ENCODE measurements at regions not wholly inside any gene's neighbourhood (a gene's known extent, or its start where the extent isn't known, plus 50 kb on each side); places are given as distances from the start of the nearest gene placed in this dataset.
A peak's percentile ranks its signal among the peaks of the same experiment; 100 is the strongest.

GRCh38 chr2:175580652-175581051, 399.1 kb upstream of the ATP5MC3 start:
- Mint-ChIP-seq H3K4me1 (no peaks in the 10 kb centered on the region), H3K36me3 (no peaks in the 10 kb centered on the region), H3K4me3 (no peak overlapping the region), H3K27ac (no peak overlapping the region), H3K27me3 (peaks cover 6% of the 10 kb centered on the region), H3K9me3 (peaks cover 0 to 3% (median 0%) of the 10 kb centered on the region in 7 donors)
- H3K27me3 ChIP-seq (ENCODE audit: control insufficient read depth, insufficient read depth, low read length) = peaks cover 2% of the 10 kb centered on the region
- DNase-seq = no peak
- ATAC-seq (ENCODE audit: low read depth in 2 of 2) = no peak
- no peak overlapping the region for H3K27ac ChIP-seq (ENCODE audit: insufficient read depth, low read length, poor library complexity, severe bottlenecking)
- H3K9me3 ChIP-seq (ENCODE audit: control insufficient read depth in 2 of 2, low read length in 2 of 2) = no peaks in the 10 kb centered on the region
- H3K36me3 ChIP-seq (ENCODE audit: control insufficient read depth, insufficient read depth, low read length) = no peaks in the 10 kb centered on the region
- no peaks in the 10 kb centered on the region for H3K4me1 ChIP-seq (ENCODE audit: control insufficient read depth, insufficient read depth, low read length, poor library complexity, severe bottlenecking)
- H3K4me3 ChIP-seq (ENCODE audit: low read depth, low read length) = no peak overlapping the region

GRCh38 chr2:175579646-175580045, 398.1 kb upstream of the ATP5MC3 start:
- H3K36me3 Mint-ChIP-seq = no peaks in the 10 kb centered on the region
- H3K27me3 Mint-ChIP-seq = peaks cover 6% of the 10 kb centered on the region

GRCh38 chr2:175577368-175577970, 396.0 kb upstream of the ATP5MC3 start:
- H3K27ac ChIP-seq (ENCODE audit: insufficient read depth, low read length, poor library complexity, severe bottlenecking) = no peak overlapping the region
- no peaks in the 10 kb centered on the region for H3K9me3 ChIP-seq (ENCODE audit: control insufficient read depth in 2 of 2, low read length in 2 of 2)
- H3K27me3 ChIP-seq (ENCODE audit: control insufficient read depth, insufficient read depth, low read length) = peaks cover 2% of the 10 kb centered on the region
- DNase-seq (no peak), ATAC-seq (ENCODE audit: low read depth in 2 of 2) (no peak)
- peaks cover 0 to 3% (median 0%) of the 10 kb centered on the region in 7 donors for H3K9me3 Mint-ChIP-seq
- no peak overlapping the region for H3K27ac Mint-ChIP-seq
- H3K27me3 Mint-ChIP-seq = peaks cover 6% of the 10 kb centered on the region
- H3K4me3 ChIP-seq (ENCODE audit: low read depth, low read length) = no peak overlapping the region
- H3K36me3 Mint-ChIP-seq = no peaks in the 10 kb centered on the region
- H3K4me1 ChIP-seq (ENCODE audit: control insufficient read depth, insufficient read depth, low read length, poor library complexity, severe bottlenecking) = no peaks in the 10 kb centered on the region
- H3K4me3 Mint-ChIP-seq = no peak overlapping the region
- H3K4me1 Mint-ChIP-seq = peaks cover 0 to 2% (median under 1%) of the 10 kb centered on the region in 4 donors
- H3K36me3 ChIP-seq (ENCODE audit: control insufficient read depth, insufficient read depth, low read length) = no peaks in the 10 kb centered on the region

More at GRCh38 chr2:175579646-175580045, 398.1 kb upstream of the ATP5MC3 start:
- Histone ChIP-seq H3K4me1 (ENCODE audit: control insufficient read depth, insufficient read depth, low read length, poor library complexity, severe bottlenecking) (no peaks in the 10 kb centered on the region), H3K27me3 (ENCODE audit: control insufficient read depth, insufficient read depth, low read length) (peaks cover 2% of the 10 kb centered on the region), H3K27ac (ENCODE audit: insufficient read depth, low read length, poor library complexity, severe bottlenecking) (no peak overlapping the region), H3K9me3 (ENCODE audit: control insufficient read depth in 2 of 2, low read length in 2 of 2) (no peaks in the 10 kb centered on the region), H3K4me3 (ENCODE audit: low read depth, low read length) (no peak overlapping the region), H3K36me3 (ENCODE audit: control insufficient read depth, insufficient read depth, low read length) (no peaks in the 10 kb centered on the region)
- ATAC-seq (ENCODE audit: low read depth in 2 of 2) (no peak), DNase-seq (no peak)
- peaks cover 0 to 2% (median under 1%) of the 10 kb centered on the region in 4 donors for H3K4me1 Mint-ChIP-seq
- H3K27ac Mint-ChIP-seq = no peak overlapping the region
- H3K9me3 Mint-ChIP-seq = peaks cover 0 to 3% (median 0%) of the 10 kb centered on the region in 7 donors
- no peak overlapping the region for H3K4me3 Mint-ChIP-seq

- Histone ChIP-seq H3K27ac (ENCODE audit: insufficient read depth, low read length, poor library complexity, severe bottlenecking) (no peak overlapping the region), H3K4me3 (ENCODE audit: low read depth, low read length) (no peak overlapping the region), H3K9me3 (ENCODE audit: control insufficient read depth in 2 of 2, low read length in 2 of 2) (no peaks in the 10 kb centered on the region), H3K4me1 (ENCODE audit: control insufficient read depth, insufficient read depth, low read length, poor library complexity, severe bottlenecking) (no peaks in the 10 kb centered on the region), H3K36me3 (ENCODE audit: control insufficient read depth, insufficient read depth, low read length) (no peaks in the 10 kb centered on the region), H3K27me3 (ENCODE audit: control insufficient read depth, insufficient read depth, low read length) (peaks cover 2% of the 10 kb centered on the region)
- H3K4me3 Mint-ChIP-seq = no peak overlapping the region
- H3K27ac Mint-ChIP-seq = no peak overlapping the region
- no peak for DNase-seq
- H3K4me1 Mint-ChIP-seq = peaks cover 0 to 2% (median under 1%) of the 10 kb centered on the region in 4 donors
- H3K27me3 Mint-ChIP-seq = peaks cover 6% of the 10 kb centered on the region
- peaks cover 0 to 3% (median 0%) of the 10 kb centered on the region in 7 donors for H3K9me3 Mint-ChIP-seq
- H3K36me3 Mint-ChIP-seq = no peaks in the 10 kb centered on the region
- ATAC-seq (ENCODE audit: low read depth in 2 of 2) = no peak
Observed at GRCh38 chr2:175576875-175577274, 395.4 kb upstream of the ATP5MC3 start.

GRCh38 chr2:175576270-175576669, 394.8 kb upstream of the ATP5MC3 start:
- H3K9me3 ChIP-seq (ENCODE audit: control insufficient read depth in 2 of 2, low read length in 2 of 2) = no peaks in the 10 kb centered on the region
- peaks cover 2% of the 10 kb centered on the region for H3K27me3 ChIP-seq (ENCODE audit: control insufficient read depth, insufficient read depth, low read length)
- no peaks in the 10 kb centered on the region for H3K36me3 Mint-ChIP-seq
- DNase-seq (no peak), ATAC-seq (ENCODE audit: low read depth in 2 of 2) (no peak)
- peaks cover 6% of the 10 kb centered on the region for H3K27me3 Mint-ChIP-seq
- no peaks in the 10 kb centered on the region for H3K4me1 ChIP-seq (ENCODE audit: control insufficient read depth, insufficient read depth, low read length, poor library complexity, severe bottlenecking)
- peaks cover 0 to 2% (median under 1%) of the 10 kb centered on the region in 4 donors for H3K4me1 Mint-ChIP-seq
- peaks cover 0 to 3% (median 0%) of the 10 kb centered on the region in 7 donors for H3K9me3 Mint-ChIP-seq
- H3K4me3 Mint-ChIP-seq = no peak overlapping the region
- no peaks in the 10 kb centered on the region for H3K36me3 ChIP-seq (ENCODE audit: control insufficient read depth, insufficient read depth, low read length)
- no peak overlapping the region for H3K4me3 ChIP-seq (ENCODE audit: low read depth, low read length)
- no peak overlapping the region for H3K27ac Mint-ChIP-seq
- no peak overlapping the region for H3K27ac ChIP-seq (ENCODE audit: insufficient read depth, low read length, poor library complexity, severe bottlenecking)

- Mint-ChIP-seq H3K36me3 (no peaks in the 10 kb centered on the region), H3K27ac (no peak overlapping the region), H3K9me3 (peaks cover 0 to 3% (median 0%) of the 10 kb centered on the region in 7 donors), H3K4me1 (peaks cover 0 to 2% (median under 1%) of the 10 kb centered on the region in 4 donors), H3K4me3 (peak overlapping the region in 1 of 4 donors; percentile 1), H3K27me3 (peaks cover 6% of the 10 kb centered on the region)
- Histone ChIP-seq H3K4me1 (ENCODE audit: control insufficient read depth, insufficient read depth, low read length, poor library complexity, severe bottlenecking) (no peaks in the 10 kb centered on the region), H3K27ac (ENCODE audit: insufficient read depth, low read length, poor library complexity, severe bottlenecking) (no peak overlapping the region), H3K36me3 (ENCODE audit: control insufficient read depth, insufficient read depth, low read length) (no peaks in the 10 kb centered on the region), H3K27me3 (ENCODE audit: control insufficient read depth, insufficient read depth, low read length) (peaks cover 2% of the 10 kb centered on the region), H3K4me3 (ENCODE audit: low read depth, low read length) (no peak overlapping the region), H3K9me3 (ENCODE audit: control insufficient read depth in 2 of 2, low read length in 2 of 2) (no peaks in the 10 kb centered on the region)
- ATAC-seq (ENCODE audit: low read depth in 2 of 2) (no peak), DNase-seq (no peak)
Observed at GRCh38 chr2:175575346-175576258, 394.1 kb upstream of the ATP5MC3 start.

GRCh38 chr2:175574069-175574468, 392.6 kb upstream of the ATP5MC3 start:
- no peaks in the 10 kb centered on the region for H3K36me3 Mint-ChIP-seq
- H3K9me3 ChIP-seq (ENCODE audit: control insufficient read depth in 2 of 2, low read length in 2 of 2) = no peaks in the 10 kb centered on the region
- H3K4me3 ChIP-seq (ENCODE audit: low read depth, low read length) = no peak overlapping the region
- H3K4me1 ChIP-seq (ENCODE audit: control insufficient read depth, insufficient read depth, low read length, poor library complexity, severe bottlenecking) = no peaks in the 10 kb centered on the region
- H3K9me3 Mint-ChIP-seq = peaks cover 0 to 3% (median 0%) of the 10 kb centered on the region in 7 donors
- peaks cover 6% of the 10 kb centered on the region for H3K27me3 Mint-ChIP-seq
- peaks cover 0 to 2% (median under 1%) of the 10 kb centered on the region in 4 donors for H3K4me1 Mint-ChIP-seq
- no peak for DNase-seq
- H3K36me3 ChIP-seq (ENCODE audit: control insufficient read depth, insufficient read depth, low read length) = no peaks in the 10 kb centered on the region
- H3K4me3 Mint-ChIP-seq = no peak overlapping the region
- no peak for ATAC-seq (ENCODE audit: low read depth in 2 of 2)
- H3K27ac Mint-ChIP-seq = no peak overlapping the region
- H3K27me3 ChIP-seq (ENCODE audit: control insufficient read depth, insufficient read depth, low read length) = peaks cover 2% of the 10 kb centered on the region
- no peak overlapping the region for H3K27ac ChIP-seq (ENCODE audit: insufficient read depth, low read length, poor library complexity, severe bottlenecking)

Data from CD4-positive, CD25-positive, alpha-beta regulatory T cell (primary cell).